Dendritic cell treated with granulocyte-macrophage colony-stimulating factor and Interleukin-4, amounts not matched to agents 40 ng/mL and 50 ng/mL, for 4 days (primary cell): ENCODE measurements at regions not wholly inside any gene's neighbourhood (a gene's known extent, or its start where the extent isn't known, plus 50 kb on each side); places are given as distances from the start of the nearest gene placed in this dataset.
"Not testable (repeated sequence)": the region's sequence is repeated elsewhere in the genome, so short reads cannot be mapped to it uniquely, and the experiment has no call there.

Experiments used
- H3K27ac Mint-ChIP-seq: one replicate; pipeline ENCODE4 v1.8.0; 2022; ENCODE audit warnings: mild to moderate bottlenecking, mixed read lengths
- H3K27me3 Mint-ChIP-seq: one replicate; pipeline ENCODE4 v1.8.0; 2022; ENCODE audit warnings: mild to moderate bottlenecking, mixed read lengths
- H3K36me3 Mint-ChIP-seq: one replicate; pipeline ENCODE4 v1.8.0; 2022; ENCODE audit warnings: low read depth, mixed read lengths
- H3K4me1 Mint-ChIP-seq: one replicate; pipeline ENCODE4 v1.8.0; 2022; ENCODE audit warnings: low read depth, mixed read lengths
- H3K4me3 Mint-ChIP-seq: one replicate; pipeline ENCODE4 v1.8.0; 2022; ENCODE audit warnings: mild to moderate bottlenecking, moderate library complexity, mixed read lengths
- H3K9me3 Mint-ChIP-seq: one replicate; pipeline ENCODE4 v1.8.0; 2022; ENCODE audit warnings: mixed read lengths
- intact Hi-C: fragments of 100-400 bp; cut with micrococcal nuclease; formaldehyde crosslinking; loops from one replicate; pipeline ENCODE4 v1.15.0; 2022

GRCh38 chr1:69081668-69082067, 486.1 kb upstream of the LRRC7 start:
- H3K4me3 Mint-ChIP-seq = no peak overlapping the region
- no peaks in the 10 kb centered on the region for H3K27me3 Mint-ChIP-seq
- intact Hi-C loops = no loop called here
- H3K9me3 Mint-ChIP-seq = peaks cover 17% of the 10 kb centered on the region
- H3K27ac Mint-ChIP-seq = no peak overlapping the region
- H3K36me3 Mint-ChIP-seq = no peaks in the 10 kb centered on the region
- H3K4me1 Mint-ChIP-seq = no peaks in the 10 kb centered on the region

DNA sequence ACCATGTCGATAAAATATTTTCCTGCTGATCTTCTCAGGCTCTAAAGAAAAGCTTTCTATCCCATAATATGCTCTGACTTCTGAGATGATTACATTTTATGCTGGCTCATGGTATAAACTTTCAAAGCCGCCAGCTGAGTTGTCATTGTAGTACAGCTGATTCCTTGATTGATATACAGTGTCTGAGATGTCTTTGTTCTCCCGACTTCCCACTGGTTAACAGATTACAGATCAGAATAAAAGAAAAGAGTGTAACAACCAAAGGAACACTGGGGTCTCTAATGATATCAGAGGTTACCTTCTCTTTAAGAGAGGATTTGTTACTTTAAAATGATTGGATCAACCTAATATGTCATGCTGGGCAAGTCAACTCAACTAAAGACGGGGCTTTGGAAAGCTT, 485.4 kb upstream of the LRRC7 start:
- peaks cover 17% of the 10 kb centered on the region for H3K9me3 Mint-ChIP-seq
- no peak overlapping the region for H3K4me3 Mint-ChIP-seq
- no peaks in the 10 kb centered on the region for H3K4me1 Mint-ChIP-seq
- no peaks in the 10 kb centered on the region for H3K36me3 Mint-ChIP-seq
- intact Hi-C loops = no loop called here
- no peak overlapping the region for H3K27ac Mint-ChIP-seq
- H3K27me3 Mint-ChIP-seq = no peaks in the 10 kb centered on the region

DNA sequence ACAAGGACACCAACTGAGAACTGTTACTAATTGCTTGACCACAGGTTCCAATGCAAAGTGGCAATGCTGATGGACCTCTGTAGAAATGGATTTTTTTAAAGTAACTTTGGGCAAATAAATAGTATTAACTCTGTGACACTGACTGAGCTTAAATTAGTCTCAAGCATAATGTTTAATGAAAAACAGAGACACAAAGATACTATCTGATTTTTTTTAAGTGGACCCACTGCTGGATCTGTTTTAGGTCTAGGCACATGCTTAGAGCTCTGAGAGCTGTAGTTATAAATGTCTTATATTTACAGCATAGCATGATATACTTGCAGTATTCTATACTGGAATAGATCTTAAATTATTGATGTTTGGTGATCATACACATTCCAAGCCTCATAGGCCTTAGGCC, 481.6 kb upstream of the LRRC7 start:
- Mint-ChIP-seq H3K4me3 (no peak overlapping the region), H3K27me3 (no peaks in the 10 kb centered on the region), H3K4me1 (no peaks in the 10 kb centered on the region), H3K27ac (no peak overlapping the region), H3K36me3 (no peaks in the 10 kb centered on the region), H3K9me3 (peaks cover 23% of the 10 kb centered on the region)
- intact Hi-C loops = no loop called here

DNA sequence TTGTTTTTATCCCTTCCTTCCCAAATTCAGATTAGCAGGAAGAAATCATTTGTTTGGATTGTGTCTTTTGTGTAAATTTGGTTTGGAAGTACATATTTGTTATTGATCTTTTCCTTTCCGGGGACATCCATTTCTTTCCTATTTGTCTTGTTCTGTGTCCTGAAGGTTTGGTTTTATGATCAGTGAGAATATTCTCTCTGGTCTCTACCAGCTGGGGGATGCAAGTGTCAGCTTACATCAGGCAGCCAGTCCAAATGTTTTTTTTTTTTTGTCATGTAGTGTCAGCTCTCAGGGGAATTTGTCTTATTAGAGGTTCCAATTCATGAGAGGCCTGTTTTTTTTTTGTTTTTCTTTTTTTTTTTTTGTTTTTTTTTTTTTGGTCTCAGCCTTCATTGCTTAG, 479.2 kb upstream of the LRRC7 start:
- Mint-ChIP-seq H3K9me3 (peaks cover 30% of the 10 kb centered on the region), H3K4me1 (no peaks in the 10 kb centered on the region), H3K36me3 (no peaks in the 10 kb centered on the region), H3K4me3 (no peak overlapping the region), H3K27me3 (no peaks in the 10 kb centered on the region), H3K27ac (no peak overlapping the region)
- intact Hi-C loops = no loop called here

DNA sequence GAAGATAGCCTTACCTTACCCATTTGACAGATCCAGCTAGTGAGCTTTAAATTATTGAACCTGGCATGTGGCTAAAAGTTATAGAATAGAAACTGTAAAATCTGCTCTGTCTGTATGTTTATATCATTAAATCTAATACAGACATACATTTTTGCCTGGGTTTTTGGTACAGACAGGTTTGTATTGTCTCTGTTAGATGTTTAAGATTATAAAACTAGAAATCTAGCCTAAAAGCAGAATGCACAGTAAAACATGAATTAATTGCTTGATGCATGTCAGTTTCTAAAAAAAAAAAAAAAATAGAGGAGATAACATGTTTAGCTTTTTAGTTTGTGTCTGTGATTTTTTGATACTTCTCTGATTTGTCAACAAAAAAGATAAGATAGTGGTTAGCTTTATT, 477.6 kb upstream of the LRRC7 start:
- Mint-ChIP-seq H3K9me3 (peaks cover 30% of the 10 kb centered on the region), H3K4me1 (no peaks in the 10 kb centered on the region), H3K27me3 (no peaks in the 10 kb centered on the region), H3K27ac (no peak overlapping the region), H3K4me3 (no peak overlapping the region), H3K36me3 (no peaks in the 10 kb centered on the region)
- intact Hi-C loops = no loop called here

DNA sequence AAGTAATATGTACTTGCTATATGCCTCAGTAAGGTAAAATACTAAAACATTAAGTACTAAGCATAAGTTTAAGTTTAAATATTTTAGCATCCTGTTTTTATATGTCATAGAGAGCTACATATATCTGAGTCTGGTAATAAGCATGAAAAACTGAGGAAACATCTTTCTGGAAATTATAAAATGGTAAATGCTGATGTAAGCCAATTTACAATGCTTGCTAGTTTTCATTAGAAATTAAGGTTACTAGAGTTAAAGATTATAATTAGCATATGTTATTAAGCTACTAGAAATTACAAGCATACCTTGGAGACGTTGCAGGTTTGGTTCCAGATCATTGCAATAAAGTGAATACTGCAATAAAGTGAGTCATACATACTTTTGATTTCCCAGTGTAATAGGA, 477.0 kb upstream of the LRRC7 start:
- Mint-ChIP-seq H3K4me1 (no peaks in the 10 kb centered on the region), H3K27ac (no peak overlapping the region), H3K4me3 (no peak overlapping the region), H3K9me3 (peaks cover 30% of the 10 kb centered on the region), H3K27me3 (no peaks in the 10 kb centered on the region), H3K36me3 (no peaks in the 10 kb centered on the region)
- intact Hi-C loops = no loop called here

- H3K27me3 Mint-ChIP-seq, H3K36me3 Mint-ChIP-seq, intact Hi-C loops, H3K27ac Mint-ChIP-seq, H3K4me1 Mint-ChIP-seq, H3K4me3 Mint-ChIP-seq: not testable (repeated sequence)
- peaks cover 70% of the 10 kb centered on the region for H3K9me3 Mint-ChIP-seq
These were observed 465.7 kb upstream of the LRRC7 start for GRCh38 chr1:69102058-69102457.

- intact Hi-C loops = no loop called here
- peaks cover 74% of the 10 kb centered on the region for H3K9me3 Mint-ChIP-seq
- no peak overlapping the region for H3K27ac Mint-ChIP-seq
- no peaks in the 10 kb centered on the region for H3K4me1 Mint-ChIP-seq
- no peaks in the 10 kb centered on the region for H3K27me3 Mint-ChIP-seq
- no peaks in the 10 kb centered on the region for H3K36me3 Mint-ChIP-seq
- no peak overlapping the region for H3K4me3 Mint-ChIP-seq
These were observed 464.5 kb upstream of the LRRC7 start for GRCh38 chr1:69103213-69103612.

DNA sequence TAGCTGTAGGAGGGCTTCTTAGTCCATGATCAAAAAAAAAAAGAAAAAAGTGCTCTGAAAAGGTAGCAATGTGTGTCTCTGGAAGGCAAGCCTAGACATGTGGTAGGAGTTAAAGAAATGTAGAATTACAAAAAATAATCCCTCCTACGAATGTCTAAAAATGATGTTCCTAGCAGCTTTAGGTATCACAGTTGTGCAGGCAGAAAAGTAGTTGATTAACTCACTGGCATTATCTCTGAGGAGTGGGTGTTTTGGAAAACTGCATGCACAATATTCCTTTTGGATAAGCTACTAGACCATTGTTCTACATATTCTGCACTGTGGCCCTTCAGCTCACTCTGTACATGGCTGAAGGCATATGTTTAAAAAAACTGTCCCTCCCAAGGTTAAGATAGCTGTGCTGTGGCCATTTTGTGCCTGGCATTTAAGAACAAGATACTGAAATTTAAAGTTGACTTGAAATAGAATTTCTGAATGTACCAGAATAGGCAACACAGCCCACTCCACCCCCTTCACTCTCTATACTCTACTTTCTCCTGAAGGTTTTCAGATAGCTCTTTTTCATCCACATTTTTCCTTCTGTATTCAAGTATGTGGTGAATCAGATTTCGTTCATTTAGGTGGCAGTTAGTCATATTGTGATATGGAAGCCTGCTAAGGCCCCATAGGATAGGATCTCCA, 463.9 kb upstream of the LRRC7 start:
- Mint-ChIP-seq H3K9me3 (peaks cover 70% of the 10 kb centered on the region), H3K27ac (no peak overlapping the region), H3K36me3 (no peaks in the 10 kb centered on the region), H3K4me3 (no peak overlapping the region), H3K4me1 (no peaks in the 10 kb centered on the region), H3K27me3 (no peaks in the 10 kb centered on the region)
- intact Hi-C loops = no loop called here

GRCh38 chr1:69104894-69105293, 462.8 kb upstream of the LRRC7 start:
- Mint-ChIP-seq H3K4me3 (no peak overlapping the region), H3K36me3 (no peaks in the 10 kb centered on the region), H3K27ac (no peak overlapping the region), H3K27me3 (no peaks in the 10 kb centered on the region), H3K4me1 (no peaks in the 10 kb centered on the region), H3K9me3 (peaks cover 67% of the 10 kb centered on the region)
- intact Hi-C loops = no loop called here

DNA sequence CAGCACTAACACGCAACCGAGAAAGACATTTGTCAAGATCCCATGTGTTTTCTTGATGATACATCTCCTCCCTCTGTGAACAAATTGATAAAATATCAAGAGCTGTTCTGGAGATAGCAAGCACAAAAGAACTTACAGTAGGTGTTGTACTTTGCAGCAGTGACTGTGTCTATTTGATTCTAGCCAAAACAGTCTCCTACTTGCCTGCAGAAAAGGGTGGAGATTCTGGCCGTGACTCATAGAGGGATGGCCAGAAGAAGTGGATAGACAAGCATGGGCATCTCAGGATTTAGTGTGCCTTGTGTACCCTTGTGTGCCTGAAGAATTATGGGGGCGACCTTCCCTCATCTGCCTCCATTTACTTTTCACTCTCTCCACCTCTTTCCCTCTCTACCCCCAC, 458.4 kb upstream of the LRRC7 start:
- no peaks in the 10 kb centered on the region for H3K4me1 Mint-ChIP-seq
- H3K27ac Mint-ChIP-seq = no peak overlapping the region
- H3K27me3 Mint-ChIP-seq = no peaks in the 10 kb centered on the region
- H3K9me3 Mint-ChIP-seq = peaks cover 29% of the 10 kb centered on the region
- H3K4me3 Mint-ChIP-seq = no peak overlapping the region
- intact Hi-C loops = no loop called here
- no peaks in the 10 kb centered on the region for H3K36me3 Mint-ChIP-seq

DNA sequence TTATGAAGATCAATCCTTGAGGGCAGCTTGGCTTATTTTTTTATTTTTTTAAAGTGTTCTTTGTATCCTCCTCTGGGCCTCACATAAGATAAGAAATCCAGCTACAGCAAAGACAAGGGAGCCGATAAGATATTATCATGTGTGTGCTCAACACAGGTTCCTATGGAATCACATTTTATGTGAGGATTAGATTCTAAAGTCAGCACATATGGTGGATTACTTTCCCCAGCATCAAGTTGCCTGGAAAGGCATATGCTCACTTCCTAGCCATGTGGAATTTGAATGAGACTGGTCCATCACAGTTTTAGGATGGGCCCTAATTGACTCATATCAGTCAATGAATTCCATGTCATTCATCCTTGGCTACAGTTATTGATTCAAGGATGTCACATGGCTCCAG, 456.9 kb upstream of the LRRC7 start:
- Mint-ChIP-seq H3K27ac (no peak overlapping the region), H3K9me3 (peaks cover 28% of the 10 kb centered on the region), H3K36me3 (no peaks in the 10 kb centered on the region), H3K4me3 (no peak overlapping the region), H3K27me3 (no peaks in the 10 kb centered on the region), H3K4me1 (no peaks in the 10 kb centered on the region)
- intact Hi-C loops = no loop called here

- H3K36me3 Mint-ChIP-seq, H3K27ac Mint-ChIP-seq, H3K4me3 Mint-ChIP-seq, H3K27me3 Mint-ChIP-seq, H3K4me1 Mint-ChIP-seq, intact Hi-C loops: not testable (repeated sequence)
- peaks cover 52% of the 10 kb centered on the region for H3K9me3 Mint-ChIP-seq
These were observed 447.5 kb upstream of the LRRC7 start for GRCh38 chr1:69120126-69120741.

DNA sequence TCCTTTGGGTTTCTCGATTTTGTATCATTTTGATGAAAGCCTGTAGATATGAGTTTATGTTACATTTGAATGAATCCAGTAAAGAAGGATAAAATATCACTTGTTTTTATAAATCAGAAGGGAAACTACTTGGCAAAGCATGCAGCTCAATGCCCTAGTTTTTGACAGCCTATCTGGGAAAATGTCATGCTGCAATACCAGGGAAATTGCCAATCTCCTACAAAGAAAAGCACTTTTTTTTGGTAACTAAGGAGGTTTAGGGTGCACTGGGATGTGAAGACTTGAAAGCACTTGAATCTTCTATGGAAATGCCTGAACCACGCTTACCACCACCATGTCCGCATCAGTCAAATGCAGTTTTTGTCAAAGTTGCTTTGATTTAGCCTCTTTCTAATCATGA, 446.9 kb upstream of the LRRC7 start:
- Mint-ChIP-seq H3K4me1 (no peaks in the 10 kb centered on the region), H3K27me3 (no peaks in the 10 kb centered on the region), H3K27ac (no peak overlapping the region), H3K9me3 (peaks cover 58% of the 10 kb centered on the region), H3K4me3 (no peak overlapping the region), H3K36me3 (no peaks in the 10 kb centered on the region)
- intact Hi-C loops = no loop called here

DNA sequence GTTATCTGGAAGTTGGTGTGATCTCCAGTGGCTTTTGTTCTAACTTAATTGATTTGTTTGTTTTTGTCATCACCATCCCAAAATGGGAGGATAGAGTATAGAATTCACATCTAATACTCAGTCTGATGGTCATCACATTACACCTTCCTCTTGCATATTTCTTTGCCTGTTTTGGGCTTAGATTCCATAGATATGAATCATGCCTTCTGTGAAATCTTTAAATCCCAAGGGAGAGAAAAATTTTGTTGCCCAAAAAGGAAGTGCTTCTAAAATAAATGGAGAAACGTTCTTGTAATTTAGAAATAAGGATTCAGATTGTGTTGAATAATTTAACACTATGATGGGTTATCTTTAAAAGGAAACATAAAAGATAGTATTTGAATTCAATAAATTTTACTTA, 446.0 kb upstream of the LRRC7 start:
- Mint-ChIP-seq H3K9me3 (peaks cover 67% of the 10 kb centered on the region), H3K4me1 (no peaks in the 10 kb centered on the region), H3K4me3 (no peak overlapping the region), H3K27me3 (no peaks in the 10 kb centered on the region), H3K36me3 (no peaks in the 10 kb centered on the region), H3K27ac (no peak overlapping the region)
- intact Hi-C loops = no loop called here
